Lower leg skin (tissue), 3 donors: ENCODE measurements at regions not wholly inside any gene's neighbourhood (a gene's known extent, or its start where the extent isn't known, plus 50 kb on each side); places are given as distances from the start of the nearest gene placed in this dataset.

Experiments used
- POLR2A ChIP-seq, 2 donors: fragments of 450-650 bp; IDR thresholded peaks; one replicate each; pipeline ENCODE4 v1.6.1; 2016 to 2017; ENCODE audit warnings: antibody characterized with exemption in 2 of 2, mild to moderate bottlenecking in 1 of 2, moderate library complexity in 1 of 2
- TF ChIP-seq, protein P1 (sequence below), 3 donors: fragments of 450-650 bp; IDR thresholded peaks; one replicate each; pipeline ENCODE4 v1.5.1; 2016; ENCODE audit warnings: antibody characterized with exemption in 3 of 3, mild to moderate bottlenecking in 3 of 3, moderate library complexity in 2 of 3

DNA sequence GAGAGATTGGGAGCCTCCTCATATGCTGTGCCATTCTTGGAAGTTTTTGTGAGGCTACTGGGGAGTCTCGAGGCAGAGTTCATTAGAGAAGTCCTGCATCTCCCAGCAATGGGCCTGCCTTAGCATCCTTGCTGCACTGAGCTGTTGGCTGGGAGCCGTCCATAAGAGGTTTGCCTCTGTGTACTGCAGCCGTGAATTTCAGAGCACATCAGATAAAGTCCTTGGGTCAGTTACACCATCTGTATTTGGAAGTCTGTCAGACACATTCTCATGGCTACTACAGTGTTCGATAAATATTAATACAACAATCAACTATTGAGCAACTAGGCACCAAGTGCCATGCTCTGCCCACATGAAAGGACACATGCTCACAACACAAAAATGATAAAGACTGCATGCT, 100.5 kb upstream of the SEC61G start:
- TF ChIP-seq, protein P1, sequence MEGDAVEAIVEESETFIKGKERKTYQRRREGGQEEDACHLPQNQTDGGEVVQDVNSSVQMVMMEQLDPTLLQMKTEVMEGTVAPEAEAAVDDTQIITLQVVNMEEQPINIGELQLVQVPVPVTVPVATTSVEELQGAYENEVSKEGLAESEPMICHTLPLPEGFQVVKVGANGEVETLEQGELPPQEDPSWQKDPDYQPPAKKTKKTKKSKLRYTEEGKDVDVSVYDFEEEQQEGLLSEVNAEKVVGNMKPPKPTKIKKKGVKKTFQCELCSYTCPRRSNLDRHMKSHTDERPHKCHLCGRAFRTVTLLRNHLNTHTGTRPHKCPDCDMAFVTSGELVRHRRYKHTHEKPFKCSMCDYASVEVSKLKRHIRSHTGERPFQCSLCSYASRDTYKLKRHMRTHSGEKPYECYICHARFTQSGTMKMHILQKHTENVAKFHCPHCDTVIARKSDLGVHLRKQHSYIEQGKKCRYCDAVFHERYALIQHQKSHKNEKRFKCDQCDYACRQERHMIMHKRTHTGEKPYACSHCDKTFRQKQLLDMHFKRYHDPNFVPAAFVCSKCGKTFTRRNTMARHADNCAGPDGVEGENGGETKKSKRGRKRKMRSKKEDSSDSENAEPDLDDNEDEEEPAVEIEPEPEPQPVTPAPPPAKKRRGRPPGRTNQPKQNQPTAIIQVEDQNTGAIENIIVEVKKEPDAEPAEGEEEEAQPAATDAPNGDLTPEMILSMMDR (IDR thresholded peaks at IDR 0.05), result no peak
- no peak for TF ChIP-seq POLR2A (IDR thresholded peaks at IDR 0.05)
